B cell (primary cell): ENCODE measurements at regions not wholly inside any gene's neighbourhood (a gene's known extent, or its start where the extent isn't known, plus 50 kb on each side); places are given as distances from the start of the nearest gene placed in this dataset.
"Not testable (repeated sequence)": the region's sequence is repeated elsewhere in the genome, so short reads cannot be mapped to it uniquely, and the experiment has no call there.

Source experiments
- ATAC-seq: fragments of 200-7000 bp; cut with Tn5 transposase; one replicate; pipeline ENCODE4 v1.10.0; 2021; ENCODE audit warnings: low read depth, mild to moderate bottlenecking, moderate number of reproducible peaks, moderate library complexity
- CTCF ChIA-PET: fragments of 350-600 bp; sonication (Branson Sonifier 250); formaldehyde crosslinking; loops from one replicate; lab custom pipeline; 2021; ENCODE audit warnings: antibody characterized with exemption, inconsistent platforms; lab: Charles Lee
- POLR2A ChIA-PET: fragments of 350-600 bp; sonication (Branson Sonifier 250); formaldehyde crosslinking; loops from one replicate; lab custom pipeline; 2021; ENCODE audit warnings: antibody characterized with exemption; lab: Charles Lee
- DNase-seq: peaks from one replicate; pipeline ENCODE4 v3.0.0; 2013
- H2AFZ ChIP-seq: 2 replicates; pipeline ENCODE4 v1.6.1; 2012; ENCODE audit warnings: mild to moderate bottlenecking, low read depth, low read length; ENCODE audit not compliant: insufficient read depth, poor library complexity, severe bottlenecking
- H3K27ac ChIP-seq, 2 donors: 1 replicate in 1 of 2; 2 replicates in 1 of 2; pipeline ENCODE4 v1.5.1; 2012 to 2013; ENCODE audit warnings: low read length in 2 of 2, mild to moderate bottlenecking in 2 of 2, moderate library complexity in 1 of 2
- H3K27me3 ChIP-seq, 4 experiments: fragments of 200-600 bp in 1 of 4; sonication (generic) in 1 of 4; replicated peaks in 1 of 4; 1 replicate in 2 of 4; 2 replicates in 2 of 4; pipeline versions ENCODE4 v1.6.1 to v1.7.0; 2013 to 2016; ENCODE audit warnings: low read length in 3 of 4, mild to moderate bottlenecking in 2 of 4, mixed read lengths in 1 of 4, moderate library complexity in 1 of 4; ENCODE audit not compliant: insufficient read depth in 4 of 4, control insufficient read depth in 3 of 4; ENCODE audit errors: control extremely low read depth in 1 of 4
- H3K36me3 ChIP-seq, 2 experiments: replicated peaks in 1 of 2; 1 replicate in 1 of 2; 2 replicates in 1 of 2; pipeline versions ENCODE4 v1.6.1 to v1.7.1; 2013; ENCODE audit warnings: low read length in 1 of 2; ENCODE audit not compliant: insufficient read depth in 2 of 2, control insufficient read depth in 1 of 2; ENCODE audit errors: control extremely low read depth in 1 of 2, extremely low read depth in 1 of 2
- H3K4me1 ChIP-seq, 2 donors: fragments of 200-600 bp in 1 of 2; sonication (generic) in 1 of 2; 1 replicate in 1 of 2; 2 replicates in 1 of 2; pipeline versions ENCODE4 v1.5.1 to v1.6.1; 2013 to 2017; ENCODE audit warnings: low read length in 2 of 2; ENCODE audit not compliant: control insufficient read depth in 2 of 2, insufficient read depth in 2 of 2
- H3K4me2 ChIP-seq: replicated peaks from 2 replicates; pipeline ENCODE3; 2012; ENCODE audit warnings: mild to moderate bottlenecking, low read depth, low read length; ENCODE audit not compliant: poor library complexity, severe bottlenecking
- H3K4me3 ChIP-seq, 5 experiments: fragments of 200-600 bp in 1 of 5; sonication (generic) in 1 of 5; 1 replicate in 3 of 5; 2 replicates in 2 of 5; pipeline versions ENCODE4 v1.5.1 to v1.7.0; 2011 to 2016; ENCODE audit warnings: low read length in 4 of 5, mild to moderate bottlenecking in 4 of 5, low read depth in 2 of 5, control low read depth in 1 of 5, moderate library complexity in 1 of 5; ENCODE audit not compliant: insufficient read depth in 1 of 5; ENCODE audit errors: control extremely low read depth in 1 of 5, extremely low read depth in 1 of 5
- H3K79me2 ChIP-seq: fragments of 200-600 bp; sonication (generic); one replicate; pipeline ENCODE4 v1.6.0; 2016; ENCODE audit warnings: low read length; ENCODE audit not compliant: control insufficient read depth, insufficient read depth
- H3K9ac ChIP-seq: fragments of 200-600 bp; sonication (generic); 2 replicates; pipeline ENCODE4 v1.6.1; 2017; ENCODE audit warnings: mild to moderate bottlenecking, low read length, moderate library complexity
- H3K9me3 ChIP-seq, 3 donors: one replicate each; pipeline versions ENCODE4 v1.6.1 to v1.7.1; 2013; ENCODE audit warnings: low read length in 2 of 3; ENCODE audit not compliant: control insufficient read depth in 2 of 3, insufficient read depth in 1 of 3; ENCODE audit errors: control extremely low read depth in 1 of 3
- H4K20me1 ChIP-seq: 2 replicates; pipeline ENCODE4 v1.6.0; 2012; ENCODE audit warnings: mild to moderate bottlenecking, low read length; ENCODE audit not compliant: insufficient read depth, control insufficient read depth, poor library complexity, severe bottlenecking
- H3K27ac Mint-ChIP-seq: one replicate; pipeline ENCODE4 v1.8.0; 2021; ENCODE audit warnings: mixed read lengths
- H3K27me3 Mint-ChIP-seq: one replicate; pipeline ENCODE4 v1.8.0; 2021; ENCODE audit warnings: mixed read lengths
- H3K4me1 Mint-ChIP-seq: one replicate; pipeline ENCODE4 v1.8.0; 2021; ENCODE audit warnings: mixed read lengths
- H3K4me3 Mint-ChIP-seq: one replicate; pipeline ENCODE4 v1.8.0; 2021; ENCODE audit warnings: mixed read lengths
- H3K9me3 Mint-ChIP-seq: one replicate; pipeline ENCODE4 v1.8.0; 2022; ENCODE audit warnings: mixed read lengths; ENCODE audit not compliant: insufficient read depth
- EZH2 ChIP-seq: IDR thresholded peaks from 2 replicates; pipeline ENCODE4 v1.6.1; 2012; ENCODE audit warnings: borderline replicate concordance, low read depth, mild to moderate bottlenecking, moderate library complexity, low read length; ENCODE audit not compliant: insufficient read depth, poor library complexity, severe bottlenecking
- WGBS: methylation state at CpG from one replicate; pipeline ENCODE4 v1.1.5; 2013; ENCODE audit warnings: missing lambda C conversion rate; ENCODE audit not compliant: insufficient coverage; 5-methylcytosine and 5-hydroxymethylcytosine counted together
- intact Hi-C: fragments of 100-400 bp; cut with micrococcal nuclease; formaldehyde crosslinking; loops from one replicate; pipeline ENCODE4 v1.10.0; 2022
- TF ChIP-seq, protein P1 (sequence below): fragments of 200-600 bp; IDR thresholded peaks from one replicate; pipeline ENCODE4 v1.8.0; 2022; ENCODE audit warnings: antibody characterized with exemption, mild to moderate bottlenecking

DNA sequence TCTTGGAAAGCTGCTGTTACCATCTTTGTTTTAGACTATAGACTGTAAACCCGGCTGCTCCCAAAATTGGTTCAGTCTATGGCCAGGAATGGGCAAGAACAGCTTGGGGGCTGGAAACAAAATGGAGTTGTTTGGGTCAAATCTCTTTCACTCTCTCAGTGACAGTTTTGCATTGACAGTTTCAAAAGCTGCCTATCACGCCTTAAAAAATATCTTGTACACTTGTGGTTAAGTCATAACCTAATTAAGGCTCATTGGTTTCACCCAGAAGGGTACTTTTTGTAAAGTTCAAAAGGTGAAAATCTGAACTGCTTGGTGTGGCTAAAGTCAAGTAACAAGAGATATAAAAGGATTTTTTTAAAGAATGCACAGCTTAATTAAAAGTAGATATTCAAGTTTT, 76.1 kb upstream of the PRL start:
- H2AFZ ChIP-seq = no peak overlapping the region
- no peak overlapping the region for H3K4me3 ChIP-seq
- CTCF ChIA-PET = no interaction called here
- no peaks in the 10 kb centered on the region for H3K27me3 ChIP-seq
- H3K9me3 ChIP-seq = no peaks in the 10 kb centered on the region
- H3K27ac ChIP-seq = no peak overlapping the region
- intact Hi-C loops = no loop called here
- ATAC-seq = no peak
- H3K27ac Mint-ChIP-seq = no peak overlapping the region
- DNase-seq = no peak
- H3K9me3 Mint-ChIP-seq = no peaks in the 10 kb centered on the region
- no peak overlapping the region for H3K9ac ChIP-seq
- no peak overlapping the region for H3K4me2 ChIP-seq
- H3K4me1 ChIP-seq = no peaks in the 10 kb centered on the region
- no peaks in the 10 kb centered on the region for H3K36me3 ChIP-seq
- no peaks in the 10 kb centered on the region for H3K79me2 ChIP-seq
- H4K20me1 ChIP-seq = no peaks in the 10 kb centered on the region
- 100% methylated on average over 1 of the region's 2 CpGs for WGBS
- H3K4me1 Mint-ChIP-seq = no peaks in the 10 kb centered on the region
- POLR2A ChIA-PET = no interaction called here
- no peaks in the 10 kb centered on the region for H3K27me3 Mint-ChIP-seq
- no peak overlapping the region for H3K4me3 Mint-ChIP-seq
- TF ChIP-seq, protein P1, sequence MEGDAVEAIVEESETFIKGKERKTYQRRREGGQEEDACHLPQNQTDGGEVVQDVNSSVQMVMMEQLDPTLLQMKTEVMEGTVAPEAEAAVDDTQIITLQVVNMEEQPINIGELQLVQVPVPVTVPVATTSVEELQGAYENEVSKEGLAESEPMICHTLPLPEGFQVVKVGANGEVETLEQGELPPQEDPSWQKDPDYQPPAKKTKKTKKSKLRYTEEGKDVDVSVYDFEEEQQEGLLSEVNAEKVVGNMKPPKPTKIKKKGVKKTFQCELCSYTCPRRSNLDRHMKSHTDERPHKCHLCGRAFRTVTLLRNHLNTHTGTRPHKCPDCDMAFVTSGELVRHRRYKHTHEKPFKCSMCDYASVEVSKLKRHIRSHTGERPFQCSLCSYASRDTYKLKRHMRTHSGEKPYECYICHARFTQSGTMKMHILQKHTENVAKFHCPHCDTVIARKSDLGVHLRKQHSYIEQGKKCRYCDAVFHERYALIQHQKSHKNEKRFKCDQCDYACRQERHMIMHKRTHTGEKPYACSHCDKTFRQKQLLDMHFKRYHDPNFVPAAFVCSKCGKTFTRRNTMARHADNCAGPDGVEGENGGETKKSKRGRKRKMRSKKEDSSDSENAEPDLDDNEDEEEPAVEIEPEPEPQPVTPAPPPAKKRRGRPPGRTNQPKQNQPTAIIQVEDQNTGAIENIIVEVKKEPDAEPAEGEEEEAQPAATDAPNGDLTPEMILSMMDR = no peak
- no peak for TF ChIP-seq EZH2

DNA sequence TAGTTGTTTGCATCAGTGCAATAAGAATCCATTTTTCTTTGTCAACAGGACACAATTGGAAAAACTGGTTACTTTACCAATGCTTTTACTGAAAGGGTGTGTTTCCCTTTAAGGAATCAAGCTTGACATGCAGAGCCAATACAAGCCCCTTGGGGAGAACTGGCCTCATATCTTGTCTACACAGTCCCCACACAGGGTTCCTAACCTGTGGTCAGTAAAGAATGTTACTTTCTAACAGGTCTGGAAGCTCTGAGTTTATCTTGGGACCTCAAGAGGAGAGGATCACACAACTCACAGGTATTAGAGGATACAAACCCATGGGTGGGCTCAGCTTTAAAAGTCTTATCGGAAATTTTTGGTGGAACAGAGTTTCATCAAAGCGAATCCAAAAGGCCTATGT, 78.1 kb upstream of the PRL start:
- H3K9me3 Mint-ChIP-seq, H3K27me3 Mint-ChIP-seq, H3K79me2 ChIP-seq, ATAC-seq, CTCF ChIA-PET, H3K27ac Mint-ChIP-seq, H3K27ac ChIP-seq, H3K4me1 ChIP-seq, H2AFZ ChIP-seq, POLR2A ChIA-PET, H4K20me1 ChIP-seq, DNase-seq, H3K4me3 Mint-ChIP-seq, H3K9ac ChIP-seq, H3K4me1 Mint-ChIP-seq, H3K4me2 ChIP-seq, H3K36me3 ChIP-seq, H3K4me3 ChIP-seq, intact Hi-C loops, H3K27me3 ChIP-seq, H3K9me3 ChIP-seq: not testable (repeated sequence)
- no CpG with 5 or more reads among the region's 2 CpGs for WGBS

DNA sequence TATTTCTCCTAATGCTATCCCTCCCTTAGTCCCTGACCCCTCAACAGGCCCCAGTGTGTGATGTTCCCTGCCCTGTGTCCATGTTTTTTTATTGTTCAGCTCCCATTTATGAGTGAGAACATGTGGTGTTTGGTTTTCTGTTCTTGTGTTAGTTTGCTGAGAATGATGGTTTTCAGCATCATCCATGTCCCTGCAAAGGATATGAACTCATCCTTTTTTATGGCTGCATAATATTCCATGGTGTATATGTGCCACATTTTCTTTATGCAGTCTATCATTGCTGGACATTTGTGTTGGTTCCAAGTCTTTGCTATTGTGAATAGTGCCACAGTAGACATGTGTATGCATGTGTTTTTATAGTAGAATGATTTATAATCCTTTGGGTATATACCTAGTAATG, 79.5 kb upstream of the PRL start:
- H3K4me1 ChIP-seq, H3K4me1 Mint-ChIP-seq, CTCF ChIA-PET, H4K20me1 ChIP-seq, H3K79me2 ChIP-seq, H3K27me3 Mint-ChIP-seq, ATAC-seq, POLR2A ChIA-PET, H3K36me3 ChIP-seq, H3K27ac Mint-ChIP-seq, H3K27ac ChIP-seq, H3K4me3 ChIP-seq, H3K4me3 Mint-ChIP-seq, H3K4me2 ChIP-seq, intact Hi-C loops, H3K9me3 ChIP-seq, H2AFZ ChIP-seq, H3K9me3 Mint-ChIP-seq, DNase-seq, H3K9ac ChIP-seq, H3K27me3 ChIP-seq: not testable (repeated sequence)
